ENCODE measurements at regions not wholly inside any gene's neighbourhood (a gene's known extent, or its start where the extent isn't known, plus 50 kb on each side); places are given as distances from the start of the nearest gene placed in this dataset.

DNA sequence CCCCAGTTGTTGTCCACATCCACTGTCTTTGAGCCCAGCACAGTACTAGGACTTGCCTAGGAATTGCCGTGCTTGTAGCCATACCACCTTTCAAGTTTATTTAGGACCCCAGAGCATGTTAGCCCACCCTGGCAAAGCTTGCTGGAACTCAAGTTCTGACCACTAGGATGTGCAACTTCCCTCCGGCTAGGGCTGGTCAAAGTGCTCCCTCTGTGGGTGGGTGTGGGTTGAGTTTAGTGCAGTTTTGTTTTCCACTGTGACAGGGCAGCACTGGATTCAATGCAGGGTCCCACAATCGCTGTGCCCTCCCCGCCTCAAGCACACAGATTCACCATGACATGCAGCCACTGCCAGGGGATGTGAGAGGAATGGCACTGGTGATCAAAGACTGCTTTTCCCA is 96.0 kb downstream of the RASGEF1B start:
- Mint-ChIP-seq H3K27ac (ENCODE audit: low read depth) (no peak overlapping the region), H3K9me3 (no peaks in the 10 kb centered on the region), H3K36me3 (ENCODE audit: insufficient read depth) (no peaks in the 10 kb centered on the region), H3K4me3 (no peak overlapping the region), H3K4me1 (no peaks in the 10 kb centered on the region), H3K27me3 (peaks cover 58% of the 10 kb centered on the region)
- DNase-seq (ENCODE audit: low spot score in 2 of 2) (no peak), ATAC-seq (replicated peaks; ENCODE audit: extremely low read depth, poor library complexity, severe bottlenecking) (no peak)

DNA sequence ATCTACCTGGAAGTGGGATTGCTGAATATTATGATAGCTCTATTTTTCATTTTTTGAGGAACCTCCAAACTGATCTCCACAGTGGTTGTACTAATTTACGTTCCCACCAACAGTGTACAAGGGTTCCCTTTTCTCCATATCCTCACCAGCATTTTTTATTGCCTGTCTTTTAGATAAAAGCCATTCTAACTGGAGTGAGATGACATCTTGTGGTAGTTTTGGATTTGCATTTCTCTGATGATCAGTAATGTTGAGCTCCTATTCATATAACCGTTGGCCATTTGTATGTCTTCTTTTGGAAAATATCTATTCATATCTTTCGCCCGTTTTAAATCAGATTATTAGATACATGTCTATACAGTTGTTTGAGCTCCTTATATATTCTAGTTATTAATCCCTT is 101.8 kb downstream of the RASGEF1B start:
- Mint-ChIP-seq H3K27ac (ENCODE audit: low read depth) (no peak overlapping the region), H3K36me3 (ENCODE audit: insufficient read depth) (no peaks in the 10 kb centered on the region), H3K4me1 (no peaks in the 10 kb centered on the region), H3K27me3 (peaks cover 32% of the 10 kb centered on the region), H3K4me3 (no peak overlapping the region), H3K9me3 (no peaks in the 10 kb centered on the region)
- no peak for ATAC-seq (replicated peaks; ENCODE audit: extremely low read depth, poor library complexity, severe bottlenecking)
- DNase-seq (ENCODE audit: low spot score in 2 of 2): no peak

DNA sequence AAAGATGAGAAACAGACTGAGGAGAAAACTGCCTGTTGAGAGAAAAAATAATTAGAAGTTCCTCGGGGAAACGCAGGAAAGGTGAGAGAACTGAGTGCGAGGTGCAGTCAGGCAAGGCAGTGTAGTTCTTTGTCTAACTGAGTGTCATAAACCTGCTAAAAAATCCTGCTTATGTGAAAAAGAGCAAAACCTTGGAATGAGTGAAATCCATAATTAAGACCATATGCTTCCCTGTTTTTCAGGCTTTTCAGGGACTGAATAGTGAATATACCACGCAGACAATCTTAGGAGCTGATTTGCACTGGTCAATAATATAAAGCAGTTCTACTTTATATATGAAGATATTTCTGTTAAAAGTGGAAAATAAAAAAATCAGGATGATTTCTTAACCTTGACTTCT is 104.9 kb downstream of the RASGEF1B start:
- no peaks in the 10 kb centered on the region for H3K9me3 Mint-ChIP-seq
- no peak overlapping the region for H3K27ac Mint-ChIP-seq (ENCODE audit: low read depth)
- no peak overlapping the region for H3K4me3 Mint-ChIP-seq
- ATAC-seq (replicated peaks; ENCODE audit: extremely low read depth, poor library complexity, severe bottlenecking) (no peak), DNase-seq (ENCODE audit: low spot score in 2 of 2) (no peak)
- H3K4me1 Mint-ChIP-seq: no peaks in the 10 kb centered on the region
- H3K36me3 Mint-ChIP-seq (ENCODE audit: insufficient read depth): no peaks in the 10 kb centered on the region
- H3K27me3 Mint-ChIP-seq: peaks cover 17% of the 10 kb centered on the region

DNA sequence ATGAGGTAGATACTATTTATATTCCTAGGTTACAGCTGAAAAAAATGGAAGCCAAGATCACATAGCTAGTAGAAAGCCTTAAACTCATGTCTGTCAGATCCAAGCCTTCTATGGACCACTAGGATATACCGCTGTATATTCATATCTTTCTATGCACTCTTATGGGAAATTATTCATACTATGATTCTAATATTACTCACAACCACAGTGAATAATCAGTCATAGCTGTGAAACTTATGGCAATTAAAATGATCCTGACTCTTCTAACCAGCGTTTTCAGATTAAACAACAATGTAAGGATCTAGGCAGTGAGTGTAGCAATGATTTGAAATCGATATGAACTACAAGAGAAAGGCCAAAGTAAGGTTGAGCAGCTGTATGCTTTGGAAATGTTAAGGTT is 111.0 kb downstream of the RASGEF1B start:
- Mint-ChIP-seq H3K36me3 (ENCODE audit: insufficient read depth) (no peaks in the 10 kb centered on the region), H3K9me3 (no peaks in the 10 kb centered on the region), H3K4me1 (no peaks in the 10 kb centered on the region), H3K27me3 (peaks cover 43% of the 10 kb centered on the region), H3K27ac (ENCODE audit: low read depth) (no peak overlapping the region), H3K4me3 (no peak overlapping the region)
- DNase-seq (ENCODE audit: low spot score in 2 of 2) (no peak), ATAC-seq (replicated peaks; ENCODE audit: extremely low read depth, poor library complexity, severe bottlenecking) (no peak)

DNA sequence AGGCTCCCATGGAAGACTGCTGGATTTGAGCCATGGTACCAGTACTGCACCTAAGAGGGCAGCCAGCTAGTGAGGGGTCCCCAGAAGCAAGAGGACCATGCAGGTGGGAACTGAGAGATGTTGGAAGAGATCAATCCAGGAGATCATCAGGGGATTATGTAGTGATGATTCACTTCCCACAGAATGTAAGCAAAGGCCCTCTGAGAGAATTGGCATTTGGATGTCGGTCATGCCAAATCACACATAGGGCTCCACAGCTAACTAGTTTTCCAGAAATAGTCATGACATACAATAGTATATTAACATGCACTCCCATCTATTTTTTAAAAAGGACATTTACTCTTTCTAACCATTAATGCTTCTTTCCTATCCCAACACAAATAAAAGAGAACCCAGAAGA is 112.5 kb downstream of the RASGEF1B start:
- ATAC-seq (replicated peaks; ENCODE audit: extremely low read depth, poor library complexity, severe bottlenecking) (no peak), DNase-seq (ENCODE audit: low spot score in 2 of 2) (no peak)
- Mint-ChIP-seq H3K9me3 (no peaks in the 10 kb centered on the region), H3K4me1 (no peaks in the 10 kb centered on the region), H3K27me3 (peaks cover 43% of the 10 kb centered on the region), H3K36me3 (ENCODE audit: insufficient read depth) (no peaks in the 10 kb centered on the region), H3K27ac (ENCODE audit: low read depth) (no peak overlapping the region), H3K4me3 (no peak overlapping the region)

DNA sequence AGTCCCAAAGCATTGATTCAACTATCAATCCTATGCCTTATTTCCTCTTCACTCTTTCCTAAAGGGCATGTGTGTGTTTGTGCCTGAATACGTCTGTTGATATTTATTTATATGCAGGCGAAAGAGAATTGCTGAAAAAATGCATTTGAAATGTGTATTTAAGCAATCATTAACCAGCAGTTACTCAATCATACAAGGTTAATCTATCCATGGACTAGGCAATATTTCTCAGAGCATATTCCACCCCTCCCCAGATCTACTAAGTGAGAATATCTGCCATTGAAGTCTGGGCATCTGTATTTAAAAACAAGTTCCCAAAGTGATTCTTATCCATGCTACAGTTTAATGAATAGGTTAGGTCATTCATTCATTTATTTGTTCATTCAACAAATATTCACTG is 113.6 kb downstream of the RASGEF1B start:
- no peak for DNase-seq (ENCODE audit: low spot score in 2 of 2)
- H3K27me3 Mint-ChIP-seq: peaks cover 43% of the 10 kb centered on the region
- no peaks in the 10 kb centered on the region for H3K4me1 Mint-ChIP-seq
- no peak for ATAC-seq (replicated peaks; ENCODE audit: extremely low read depth, poor library complexity, severe bottlenecking)
- H3K4me3 Mint-ChIP-seq: no peak overlapping the region
- H3K27ac Mint-ChIP-seq (ENCODE audit: low read depth): no peak overlapping the region
- no peaks in the 10 kb centered on the region for H3K36me3 Mint-ChIP-seq (ENCODE audit: insufficient read depth)
- no peaks in the 10 kb centered on the region for H3K9me3 Mint-ChIP-seq

DNA sequence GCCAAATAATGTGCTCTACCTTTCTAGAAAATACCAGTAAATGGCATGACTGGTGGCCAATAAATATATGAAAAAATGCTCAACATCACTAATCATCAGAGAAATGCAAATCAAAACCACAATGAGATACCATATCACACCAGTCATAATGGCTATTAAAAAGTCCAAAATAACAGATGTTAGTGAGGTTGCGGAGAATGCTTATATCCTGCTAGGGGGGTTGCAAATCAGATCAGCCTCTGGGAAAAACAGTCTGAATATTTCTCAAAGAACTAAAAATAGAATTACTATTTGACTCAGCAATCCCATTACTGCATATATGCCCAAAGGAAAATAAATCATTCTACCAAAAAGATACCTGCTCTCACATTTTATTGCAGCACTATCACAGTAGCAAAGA is 115.1 kb downstream of the RASGEF1B start:
- H3K36me3 Mint-ChIP-seq (ENCODE audit: insufficient read depth): no peaks in the 10 kb centered on the region
- no peak for ATAC-seq (replicated peaks; ENCODE audit: extremely low read depth, poor library complexity, severe bottlenecking)
- H3K27ac Mint-ChIP-seq (ENCODE audit: low read depth): no peak overlapping the region
- no peaks in the 10 kb centered on the region for H3K4me1 Mint-ChIP-seq
- H3K9me3 Mint-ChIP-seq: no peaks in the 10 kb centered on the region
- peaks cover 46% of the 10 kb centered on the region for H3K27me3 Mint-ChIP-seq
- DNase-seq (ENCODE audit: low spot score in 2 of 2): no peak
- no peak overlapping the region for H3K4me3 Mint-ChIP-seq

DNA sequence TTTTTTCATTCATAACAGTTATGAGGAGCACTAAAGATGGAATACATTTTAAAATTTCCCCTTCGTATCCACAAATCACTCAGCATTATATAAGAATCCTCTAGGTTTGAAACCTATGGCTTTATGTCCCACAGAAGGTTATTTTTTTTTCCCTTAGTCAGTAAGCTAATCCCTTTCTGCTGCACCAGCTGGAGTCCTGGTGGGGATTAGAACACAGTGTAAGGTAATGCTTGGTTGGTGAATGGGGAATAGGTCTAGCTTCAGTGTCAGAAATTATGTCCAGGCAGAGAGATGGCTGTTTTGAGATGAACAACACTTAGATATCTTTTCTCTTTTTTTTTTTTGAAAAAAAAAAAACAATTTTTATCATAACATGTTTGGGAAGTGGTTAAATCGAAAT is 116.6 kb downstream of the RASGEF1B start:
- H3K27ac Mint-ChIP-seq (ENCODE audit: low read depth): no peak overlapping the region
- no peaks in the 10 kb centered on the region for H3K36me3 Mint-ChIP-seq (ENCODE audit: insufficient read depth)
- ATAC-seq (replicated peaks; ENCODE audit: extremely low read depth, poor library complexity, severe bottlenecking) (no peak), DNase-seq (ENCODE audit: low spot score in 2 of 2) (no peak)
- H3K27me3 Mint-ChIP-seq: peaks cover 45% of the 10 kb centered on the region
- H3K4me1 Mint-ChIP-seq: no peaks in the 10 kb centered on the region
- H3K9me3 Mint-ChIP-seq: no peaks in the 10 kb centered on the region
- H3K4me3 Mint-ChIP-seq: no peak overlapping the region

DNA sequence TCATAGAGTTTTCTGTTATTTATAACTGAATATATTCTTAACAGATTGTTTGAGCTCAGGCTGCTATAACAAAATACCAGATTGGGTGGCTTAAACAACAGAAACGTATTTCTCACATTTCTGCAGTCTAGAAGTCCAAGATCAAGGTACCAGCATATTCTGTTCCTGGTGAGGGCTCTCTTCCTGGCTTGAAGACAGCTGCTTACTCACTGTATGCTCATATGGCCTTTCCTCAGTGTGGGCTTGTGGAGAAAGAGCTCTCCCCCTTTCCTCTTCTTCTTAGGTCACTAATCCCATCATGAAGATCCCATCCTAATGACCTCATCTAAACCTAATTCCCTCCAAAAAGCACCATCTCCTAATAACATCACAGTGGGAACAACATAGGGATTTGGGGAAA is 117.8 kb downstream of the RASGEF1B start:
- no peaks in the 10 kb centered on the region for H3K9me3 Mint-ChIP-seq
- H3K36me3 Mint-ChIP-seq (ENCODE audit: insufficient read depth): no peaks in the 10 kb centered on the region
- no peak overlapping the region for H3K4me3 Mint-ChIP-seq
- no peak for ATAC-seq (replicated peaks; ENCODE audit: extremely low read depth, poor library complexity, severe bottlenecking)
- no peak overlapping the region for H3K27ac Mint-ChIP-seq (ENCODE audit: low read depth)
- peaks cover 32% of the 10 kb centered on the region for H3K27me3 Mint-ChIP-seq
- DNase-seq (ENCODE audit: low spot score in 2 of 2): no peak
- H3K4me1 Mint-ChIP-seq: no peaks in the 10 kb centered on the region

DNA sequence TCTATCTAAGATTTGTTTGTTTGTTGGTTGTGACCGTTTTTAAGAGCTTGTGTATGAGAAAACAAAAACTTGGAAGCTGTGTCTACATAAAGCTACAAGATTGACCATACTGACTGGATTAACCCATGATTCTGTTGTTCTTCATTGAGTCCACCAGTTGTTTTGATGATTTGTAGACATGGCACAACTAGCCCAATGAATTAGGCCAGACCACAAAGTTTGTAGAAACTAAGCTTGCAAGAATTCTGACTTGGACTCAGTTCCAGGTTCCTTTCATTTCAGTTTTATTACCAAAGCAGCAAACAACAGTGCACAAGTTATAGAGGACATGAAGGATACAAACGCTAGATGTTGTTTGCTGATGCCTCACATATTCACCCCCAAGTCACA is 119.3 kb downstream of the RASGEF1B start:
- no peaks in the 10 kb centered on the region for H3K4me1 Mint-ChIP-seq
- H3K4me3 Mint-ChIP-seq: no peak overlapping the region
- H3K36me3 Mint-ChIP-seq (ENCODE audit: insufficient read depth): no peaks in the 10 kb centered on the region
- H3K27me3 Mint-ChIP-seq: peaks cover 23% of the 10 kb centered on the region
- ATAC-seq (replicated peaks; ENCODE audit: extremely low read depth, poor library complexity, severe bottlenecking): no peak
- no peak for DNase-seq (ENCODE audit: low spot score in 2 of 2)
- H3K9me3 Mint-ChIP-seq: no peaks in the 10 kb centered on the region
- no peak overlapping the region for H3K27ac Mint-ChIP-seq (ENCODE audit: low read depth)

DNA sequence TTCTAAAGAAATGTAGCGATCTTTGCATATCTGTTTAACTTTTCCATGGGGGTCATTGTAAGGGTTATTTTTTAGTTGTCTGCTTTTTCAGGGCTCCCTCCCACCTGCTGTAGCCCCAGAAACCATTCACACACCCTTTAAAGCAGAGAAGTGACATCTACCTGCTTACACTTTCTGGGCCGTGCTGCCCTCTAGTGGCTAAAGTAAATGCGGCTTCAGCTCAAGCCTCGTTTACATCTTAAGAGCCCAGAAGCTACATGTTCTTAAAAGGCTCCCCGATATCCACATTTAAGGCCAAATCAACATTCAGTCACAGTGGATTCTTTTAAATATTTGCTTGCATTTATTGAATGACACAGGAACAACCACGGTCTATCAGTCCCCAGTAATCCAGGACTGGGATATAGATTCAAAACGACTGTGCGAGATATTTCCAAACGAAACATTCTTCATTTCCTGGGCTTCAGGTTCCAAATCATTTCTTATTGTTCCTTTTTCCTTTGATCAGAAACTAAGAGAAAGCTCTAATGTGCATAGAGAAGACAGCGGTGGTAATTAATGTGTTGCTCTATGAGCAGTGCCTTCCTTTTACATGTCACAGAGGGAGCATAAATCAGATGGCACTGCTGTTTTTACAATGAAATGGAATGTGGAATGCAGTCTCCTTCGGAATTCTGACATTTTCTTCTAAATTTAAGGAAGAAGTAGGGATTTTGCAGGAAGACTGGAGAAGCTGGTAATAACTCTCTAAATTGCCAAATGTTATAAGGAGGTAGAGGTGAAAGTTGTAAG is 119.9 kb downstream of the RASGEF1B start:
- ATAC-seq (replicated peaks; ENCODE audit: extremely low read depth, poor library complexity, severe bottlenecking): no peak

DNA sequence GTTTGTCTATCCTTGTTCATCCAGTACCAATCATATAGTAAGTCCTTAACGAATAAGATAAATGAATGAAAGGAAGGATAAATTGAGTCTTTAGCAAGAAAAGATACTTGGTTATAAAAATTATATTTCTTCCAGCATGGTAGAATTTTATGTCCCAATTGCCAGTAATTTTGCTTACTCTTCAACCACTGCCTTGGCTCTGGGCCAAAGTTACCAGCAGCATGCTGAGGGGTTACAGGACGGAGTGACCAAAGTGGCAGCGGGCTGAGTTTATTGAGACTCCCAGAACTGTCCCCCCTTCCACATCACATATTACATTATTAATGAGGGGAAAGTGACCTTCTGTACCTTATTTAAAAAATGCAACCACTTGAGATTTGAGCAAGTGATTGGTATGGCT is 121.7 kb downstream of the RASGEF1B start:
- Mint-ChIP-seq H3K27me3 (peaks cover 28% of the 10 kb centered on the region), H3K9me3 (no peaks in the 10 kb centered on the region), H3K27ac (ENCODE audit: low read depth) (no peak overlapping the region), H3K36me3 (ENCODE audit: insufficient read depth) (no peaks in the 10 kb centered on the region), H3K4me1 (no peaks in the 10 kb centered on the region), H3K4me3 (no peak overlapping the region)
- ATAC-seq (replicated peaks; ENCODE audit: extremely low read depth, poor library complexity, severe bottlenecking): no peak
- no peak for DNase-seq (ENCODE audit: low spot score in 2 of 2)

More for the DNA sequence above, 119.9 kb downstream of the RASGEF1B start:
- no peak overlapping the region for H3K27ac Mint-ChIP-seq (ENCODE audit: low read depth)
- no peak overlapping the region for H3K4me3 Mint-ChIP-seq
- peak; percentile 22 to 45 for DNase-seq (ENCODE audit: low spot score in 2 of 2)
- no peaks in the 10 kb centered on the region for H3K4me1 Mint-ChIP-seq
- H3K9me3 Mint-ChIP-seq: no peaks in the 10 kb centered on the region
- peaks cover 25% of the 10 kb centered on the region for H3K27me3 Mint-ChIP-seq
- H3K36me3 Mint-ChIP-seq (ENCODE audit: insufficient read depth): no peaks in the 10 kb centered on the region

DNA sequence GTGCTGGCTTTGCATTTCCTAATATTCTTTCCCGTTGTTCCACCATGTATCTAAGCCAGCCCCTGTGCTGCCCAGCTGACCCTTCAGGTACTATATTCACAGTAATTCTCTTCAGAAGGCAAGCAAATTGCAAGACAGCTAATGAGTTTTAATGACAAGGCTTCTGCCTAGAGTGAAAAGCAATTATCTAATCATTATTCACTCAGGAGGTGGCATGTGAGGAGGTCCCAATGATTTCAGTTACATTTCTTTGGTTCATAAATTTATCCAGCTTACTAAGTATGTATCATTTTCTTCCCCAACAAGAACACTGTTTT is 123.0 kb downstream of the RASGEF1B start:
- Mint-ChIP-seq H3K27me3 (peaks cover 32% of the 10 kb centered on the region), H3K27ac (ENCODE audit: low read depth) (no peak overlapping the region), H3K4me1 (no peaks in the 10 kb centered on the region), H3K4me3 (no peak overlapping the region), H3K9me3 (no peaks in the 10 kb centered on the region), H3K36me3 (ENCODE audit: insufficient read depth) (no peaks in the 10 kb centered on the region)
- DNase-seq (ENCODE audit: low spot score in 2 of 2) (no peak), ATAC-seq (replicated peaks; ENCODE audit: extremely low read depth, poor library complexity, severe bottlenecking) (no peak)
